ENCODE measurements at regions not wholly inside any gene's neighbourhood (a gene's known extent, or its start where the extent isn't known, plus 50 kb on each side); places are given as distances from the start of the nearest gene placed in this dataset.
"Not testable (repeated sequence)": the region's sequence is repeated elsewhere in the genome, so short reads cannot be mapped to it uniquely, and the experiment has no call there.

GRCh38 chr6:86502497-86502896, 434.8 kb upstream of the HTR1E start:
- no peaks in the 10 kb centered on the region for H3K4me1 ChIP-seq (ENCODE audit: insufficient read depth, poor library complexity, severe bottlenecking)
- no peaks in the 10 kb centered on the region for H3K27me3 ChIP-seq (ENCODE audit: insufficient read depth, poor library complexity, severe bottlenecking)
- no peaks in the 10 kb centered on the region for H3K9me3 ChIP-seq (ENCODE audit: severe bottlenecking)
- no peak for DNase-seq (ENCODE audit: low spot score)
- ATAC-seq (ENCODE audit: low read depth) = no peak
- no peak overlapping the region for H3K27ac ChIP-seq (ENCODE audit: poor library complexity, severe bottlenecking)
- H3K36me3 ChIP-seq (ENCODE audit: low read depth) = no peaks in the 10 kb centered on the region
- no peak for TF ChIP-seq CTCF (IDR thresholded peaks at IDR 0.05; ENCODE audit: poor library complexity, severe bottlenecking)
- no peak overlapping the region for H3K4me3 ChIP-seq (ENCODE audit: severe bottlenecking)

GRCh38 chr6:86500035-86500434, 437.3 kb upstream of the HTR1E start:
- H3K4me1 ChIP-seq (ENCODE audit: insufficient read depth, poor library complexity, severe bottlenecking) = no peaks in the 10 kb centered on the region

GRCh38 chr6:86489042-86489441, 448.3 kb upstream of the HTR1E start:
- not testable (repeated sequence) for ATAC-seq (ENCODE audit: low read depth)

More at GRCh38 chr6:86500035-86500434, 437.3 kb upstream of the HTR1E start:
- TF ChIP-seq CTCF (IDR thresholded peaks at IDR 0.05; ENCODE audit: poor library complexity, severe bottlenecking) = no peak
- DNase-seq (ENCODE audit: low spot score) = no peak
- Histone ChIP-seq H3K36me3 (ENCODE audit: low read depth) (no peaks in the 10 kb centered on the region), H3K27me3 (ENCODE audit: insufficient read depth, poor library complexity, severe bottlenecking) (no peaks in the 10 kb centered on the region), H3K27ac (ENCODE audit: poor library complexity, severe bottlenecking) (no peak overlapping the region), H3K4me3 (ENCODE audit: severe bottlenecking) (no peak overlapping the region), H3K9me3 (ENCODE audit: severe bottlenecking) (no peaks in the 10 kb centered on the region)
- ATAC-seq (ENCODE audit: low read depth) = no peak

GRCh38 chr6:86487660-86488221, 449.6 kb upstream of the HTR1E start:
- no peaks in the 10 kb centered on the region for H3K27me3 ChIP-seq (ENCODE audit: insufficient read depth, poor library complexity, severe bottlenecking)
- no peak for ATAC-seq (ENCODE audit: low read depth)

More at GRCh38 chr6:86489042-86489441, 448.3 kb upstream of the HTR1E start:
- H3K4me3 ChIP-seq (ENCODE audit: severe bottlenecking); H3K27me3 ChIP-seq (ENCODE audit: insufficient read depth, poor library complexity, severe bottlenecking); H3K27ac ChIP-seq (ENCODE audit: poor library complexity, severe bottlenecking); H3K9me3 ChIP-seq (ENCODE audit: severe bottlenecking); DNase-seq (ENCODE audit: low spot score); H3K4me1 ChIP-seq (ENCODE audit: insufficient read depth, poor library complexity, severe bottlenecking); H3K36me3 ChIP-seq (ENCODE audit: low read depth): not testable (repeated sequence)

GRCh38 chr6:86478316-86478715, 459.0 kb upstream of the HTR1E start:
- DNase-seq (ENCODE audit: low spot score); H3K27ac ChIP-seq (ENCODE audit: poor library complexity, severe bottlenecking); H3K36me3 ChIP-seq (ENCODE audit: low read depth); ATAC-seq (ENCODE audit: low read depth); H3K9me3 ChIP-seq (ENCODE audit: severe bottlenecking); H3K4me1 ChIP-seq (ENCODE audit: insufficient read depth, poor library complexity, severe bottlenecking); H3K4me3 ChIP-seq (ENCODE audit: severe bottlenecking); H3K27me3 ChIP-seq (ENCODE audit: insufficient read depth, poor library complexity, severe bottlenecking): not testable (repeated sequence)

More at GRCh38 chr6:86487660-86488221, 449.6 kb upstream of the HTR1E start:
- Histone ChIP-seq H3K4me1 (ENCODE audit: insufficient read depth, poor library complexity, severe bottlenecking) (no peaks in the 10 kb centered on the region), H3K36me3 (ENCODE audit: low read depth) (no peaks in the 10 kb centered on the region), H3K4me3 (ENCODE audit: severe bottlenecking) (no peak overlapping the region), H3K27ac (ENCODE audit: poor library complexity, severe bottlenecking) (no peak overlapping the region), H3K9me3 (ENCODE audit: severe bottlenecking) (no peaks in the 10 kb centered on the region)
- TF ChIP-seq CTCF (IDR thresholded peaks at IDR 0.05; ENCODE audit: poor library complexity, severe bottlenecking) = no peak
- no peak for DNase-seq (ENCODE audit: low spot score)

- no peaks in the 10 kb centered on the region for H3K27me3 ChIP-seq (ENCODE audit: insufficient read depth, poor library complexity, severe bottlenecking)
- no peaks in the 10 kb centered on the region for H3K4me1 ChIP-seq (ENCODE audit: insufficient read depth, poor library complexity, severe bottlenecking)
- ATAC-seq (ENCODE audit: low read depth) = no peak
- H3K4me3 ChIP-seq (ENCODE audit: severe bottlenecking) = no peak overlapping the region
- H3K36me3 ChIP-seq (ENCODE audit: low read depth) = no peaks in the 10 kb centered on the region
- no peaks in the 10 kb centered on the region for H3K9me3 ChIP-seq (ENCODE audit: severe bottlenecking)
- no peak overlapping the region for H3K27ac ChIP-seq (ENCODE audit: poor library complexity, severe bottlenecking)
- no peak for DNase-seq (ENCODE audit: low spot score)
- TF ChIP-seq CTCF (IDR thresholded peaks at IDR 0.05; ENCODE audit: poor library complexity, severe bottlenecking) = no peak
Observed at GRCh38 chr6:86477500-86478148, 459.7 kb upstream of the HTR1E start.

All from RWPE2 (cell line).